Sigmoid colon (tissue), 6 donors: ENCODE measurements at regions not wholly inside any gene's neighbourhood (a gene's known extent, or its start where the extent isn't known, plus 50 kb on each side); places are given as distances from the start of the nearest gene placed in this dataset.
"Not testable (repeated sequence)": the region's sequence is repeated elsewhere in the genome, so short reads cannot be mapped to it uniquely, and the experiment has no call there.

Experiments
- DNase-seq: peaks from one replicate; pipeline ENCODE4 v3.0.0-alpha.2; 2019
- H3K27ac ChIP-seq, 4 donors: fragments of 200-600 bp; sonication (generic); one replicate each; pipeline ENCODE4 v1.5.1; 2016 to 2019; ENCODE audit warnings: mild to moderate bottlenecking in 1 of 4
- H3K27me3 ChIP-seq, 3 donors: fragments of 200-600 bp; sonication (generic); one replicate each; pipeline ENCODE4 v1.5.1; 2019; ENCODE audit warnings: mild to moderate bottlenecking in 1 of 3
- H3K36me3 ChIP-seq, 4 donors: fragments of 200-600 bp; sonication (generic); one replicate each; pipeline ENCODE4 v1.5.1; 2016 to 2019
- H3K4me1 ChIP-seq, 4 donors: fragments of 200-600 bp; sonication (generic); one replicate each; pipeline ENCODE4 v1.5.1; 2017 to 2019
- H3K4me3 ChIP-seq, 4 donors: fragments of 200-600 bp; sonication (generic); one replicate each; pipeline ENCODE4 v1.5.1; 2017 to 2019; ENCODE audit warnings: mild to moderate bottlenecking in 2 of 4, moderate library complexity in 1 of 4
- H3K9me3 ChIP-seq, 4 donors: fragments of 200-600 bp in 3 of 4; sonication (generic) in 3 of 4; one replicate each; pipeline versions ENCODE4 v1.5.1 to v1.6.1; 2013 to 2019
- EP300 ChIP-seq, 4 donors: sonication (generic); formaldehyde crosslinking; IDR thresholded peaks; one replicate each; pipeline ENCODE4 v1.6.1; 2017; ENCODE audit warnings: antibody characterized with exemption in 4 of 4
- POLR2A ChIP-seq, 2 donors: fragments of 450-650 bp; IDR thresholded peaks; one replicate each; pipeline ENCODE4 v1.6.1; 2016; ENCODE audit warnings: antibody characterized with exemption in 2 of 2, mild to moderate bottlenecking in 2 of 2, moderate library complexity in 2 of 2
- POLR2AphosphoS5 ChIP-seq, 4 donors: sonication (generic); formaldehyde crosslinking; IDR thresholded peaks; one replicate each; pipeline ENCODE4 v1.6.1; 2017; ENCODE audit warnings: antibody characterized with exemption in 4 of 4
- WGBS, 2 donors: extraction: QIAGEN DNeasy Blood & Tissue Kit; methylation state at CpG; one replicate each; pipeline ENCODE4 v1.1.7; 2013; 5-methylcytosine and 5-hydroxymethylcytosine counted together
- intact Hi-C: fragments of 100-400 bp; cut with DNase I; formaldehyde crosslinking; loops from one replicate; pipeline ENCODE4 v1.15.1; 2023
- TF ChIP-seq, protein P1 (sequence below), 4 experiments: fragments of 450-650 bp in 3 of 4; fragments of 200-600 bp in 1 of 4; IDR thresholded peaks; one replicate each; pipeline ENCODE4 v1.5.1; 2016 to 2019; ENCODE audit warnings: antibody characterized with exemption in 4 of 4, mild to moderate bottlenecking in 3 of 4, moderate library complexity in 2 of 4
- donor health status: healthy with polysubstance abuse.
- donor health status: healthy.

DNA sequence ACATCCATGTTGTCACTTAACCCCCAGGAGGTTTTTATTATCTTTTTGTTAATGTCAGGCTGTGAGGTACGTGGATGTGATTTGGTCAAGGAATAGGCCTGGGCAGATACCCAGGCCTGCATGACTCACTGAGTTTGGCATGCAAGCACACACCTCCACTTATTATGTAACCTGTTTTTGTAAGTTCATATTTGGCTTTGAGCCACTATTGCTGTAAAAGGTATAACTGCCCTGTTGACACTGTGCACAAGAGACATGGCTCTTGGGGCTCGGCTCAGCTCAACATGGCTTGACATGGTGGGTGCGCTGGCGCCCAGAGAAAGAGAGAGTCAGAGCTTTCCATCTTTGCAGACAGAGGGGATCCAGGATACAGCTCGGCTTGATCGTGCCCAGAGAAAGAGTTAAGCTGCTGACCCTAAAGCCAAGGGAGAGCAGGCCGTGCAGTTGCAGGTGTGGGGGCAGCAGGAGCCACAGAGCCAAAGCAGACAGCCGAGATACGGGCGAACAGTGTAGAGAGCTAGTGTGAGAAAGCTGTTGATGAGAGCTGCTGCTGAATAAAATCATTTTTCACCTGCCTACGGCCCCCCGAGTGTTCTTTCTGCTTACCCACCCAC is 67.9 kb upstream of the UNC13C start:
- no peak for DNase-seq
- intact Hi-C loops: no loop called here
- no peaks in the 10 kb centered on the region for H3K9me3 ChIP-seq
- no peak for TF ChIP-seq POLR2AphosphoS5 (IDR thresholded peaks at IDR 0.05)
- TF ChIP-seq, protein P1, sequence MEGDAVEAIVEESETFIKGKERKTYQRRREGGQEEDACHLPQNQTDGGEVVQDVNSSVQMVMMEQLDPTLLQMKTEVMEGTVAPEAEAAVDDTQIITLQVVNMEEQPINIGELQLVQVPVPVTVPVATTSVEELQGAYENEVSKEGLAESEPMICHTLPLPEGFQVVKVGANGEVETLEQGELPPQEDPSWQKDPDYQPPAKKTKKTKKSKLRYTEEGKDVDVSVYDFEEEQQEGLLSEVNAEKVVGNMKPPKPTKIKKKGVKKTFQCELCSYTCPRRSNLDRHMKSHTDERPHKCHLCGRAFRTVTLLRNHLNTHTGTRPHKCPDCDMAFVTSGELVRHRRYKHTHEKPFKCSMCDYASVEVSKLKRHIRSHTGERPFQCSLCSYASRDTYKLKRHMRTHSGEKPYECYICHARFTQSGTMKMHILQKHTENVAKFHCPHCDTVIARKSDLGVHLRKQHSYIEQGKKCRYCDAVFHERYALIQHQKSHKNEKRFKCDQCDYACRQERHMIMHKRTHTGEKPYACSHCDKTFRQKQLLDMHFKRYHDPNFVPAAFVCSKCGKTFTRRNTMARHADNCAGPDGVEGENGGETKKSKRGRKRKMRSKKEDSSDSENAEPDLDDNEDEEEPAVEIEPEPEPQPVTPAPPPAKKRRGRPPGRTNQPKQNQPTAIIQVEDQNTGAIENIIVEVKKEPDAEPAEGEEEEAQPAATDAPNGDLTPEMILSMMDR (IDR thresholded peaks at IDR 0.05): no peak
- TF ChIP-seq POLR2A (IDR thresholded peaks at IDR 0.05): no peak
- TF ChIP-seq EP300 (IDR thresholded peaks at IDR 0.05): no peak
- peaks cover 0 to 16% (median 6%) of the 10 kb centered on the region in 4 donors for H3K4me1 ChIP-seq
- no peak overlapping the region for H3K4me3 ChIP-seq
- no peak overlapping the region for H3K27ac ChIP-seq
- H3K27me3 ChIP-seq: no peaks in the 10 kb centered on the region
- H3K36me3 ChIP-seq: no peaks in the 10 kb centered on the region
- 80 to 84% methylated on average over 12 of the region's 12 CpGs for WGBS, 2 donors

DNA sequence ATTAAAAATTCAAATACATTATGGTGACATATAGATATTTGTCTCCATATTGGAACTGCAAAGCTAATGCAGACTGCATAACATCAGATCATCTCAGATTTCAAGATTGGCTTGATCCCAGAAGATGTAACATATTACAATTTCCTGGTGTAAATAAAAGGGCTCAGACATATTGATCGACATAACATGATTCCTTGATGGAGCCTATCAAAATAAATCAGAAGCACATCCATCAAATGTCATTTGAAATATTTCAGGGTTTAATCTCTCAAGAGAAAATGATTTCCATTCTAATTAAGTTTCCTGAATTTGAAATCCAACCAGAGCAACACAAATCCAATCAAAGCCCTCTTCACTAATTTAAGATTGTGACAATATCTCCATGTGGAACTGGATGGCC is 75.1 kb upstream of the UNC13C start:
- DNase-seq: no peak
- Histone ChIP-seq H3K9me3 (no peaks in the 10 kb centered on the region), H3K27ac (no peak overlapping the region), H3K4me1 (no peaks in the 10 kb centered on the region), H3K27me3 (no peaks in the 10 kb centered on the region), H3K4me3 (no peak overlapping the region), H3K36me3 (no peaks in the 10 kb centered on the region)
- no peak for TF ChIP-seq POLR2A (IDR thresholded peaks at IDR 0.05)
- TF ChIP-seq EP300 (IDR thresholded peaks at IDR 0.05): no peak
- no peak for TF ChIP-seq POLR2AphosphoS5 (IDR thresholded peaks at IDR 0.05)
- TF ChIP-seq, protein P1 (IDR thresholded peaks at IDR 0.05): no peak
- intact Hi-C loops: no loop called here
- WGBS, 2 donors: 95 to 96% methylated on average over 1 of the region's 1 CpG

DNA sequence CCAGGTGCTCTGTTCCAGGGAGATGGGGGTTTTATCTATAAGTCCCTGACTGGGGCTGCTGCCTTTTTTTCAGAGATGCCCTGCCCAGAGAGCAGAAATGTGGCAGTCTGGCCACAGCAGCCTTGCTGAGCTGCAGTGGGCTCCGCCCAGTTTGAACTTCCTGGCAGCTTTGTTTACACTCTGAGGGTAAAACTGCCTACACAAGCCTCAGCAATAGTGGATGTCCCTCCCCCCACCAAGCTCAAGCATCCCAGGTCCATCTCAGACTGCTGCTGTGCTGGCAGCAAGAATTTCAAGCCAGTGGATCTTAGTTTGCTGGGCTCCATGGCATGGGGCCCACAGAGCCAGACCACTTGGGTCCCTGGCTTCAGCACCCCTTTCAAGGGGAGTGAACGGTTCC is 84.8 kb upstream of the UNC13C start:
- H3K4me1 ChIP-seq, H3K27me3 ChIP-seq, H3K9me3 ChIP-seq, DNase-seq, H3K36me3 ChIP-seq, H3K4me3 ChIP-seq, intact Hi-C loops, H3K27ac ChIP-seq: not testable (repeated sequence)
- 58 to 72% methylated on average over 2 of the region's 2 CpGs for WGBS, 2 donors

DNA sequence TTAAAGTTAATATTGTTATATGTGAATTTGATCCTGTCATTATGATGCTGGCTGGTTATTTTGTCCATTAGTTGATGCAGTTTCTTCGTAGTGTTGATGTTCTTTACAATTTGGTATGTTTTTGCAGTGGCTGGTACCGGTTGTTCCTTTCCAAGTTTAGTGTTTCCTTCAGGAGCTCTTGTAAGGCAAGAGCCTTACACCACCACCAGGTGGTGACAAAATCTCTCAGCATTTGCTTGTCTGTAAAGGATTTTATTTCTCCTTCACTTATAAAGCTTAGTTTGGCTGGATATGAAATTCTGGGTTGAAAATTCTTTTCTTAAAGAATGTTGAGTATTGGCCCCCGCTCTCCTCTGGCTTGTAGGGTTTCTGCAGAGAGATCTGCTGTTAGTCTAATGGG is 86.4 kb upstream of the UNC13C start:
- H3K4me3 ChIP-seq, H3K27me3 ChIP-seq, H3K36me3 ChIP-seq, DNase-seq, H3K4me1 ChIP-seq, H3K27ac ChIP-seq, H3K9me3 ChIP-seq, intact Hi-C loops: not testable (repeated sequence)
- WGBS, 2 donors: 81 to 82% methylated on average over 3 of the region's 3 CpGs

DNA sequence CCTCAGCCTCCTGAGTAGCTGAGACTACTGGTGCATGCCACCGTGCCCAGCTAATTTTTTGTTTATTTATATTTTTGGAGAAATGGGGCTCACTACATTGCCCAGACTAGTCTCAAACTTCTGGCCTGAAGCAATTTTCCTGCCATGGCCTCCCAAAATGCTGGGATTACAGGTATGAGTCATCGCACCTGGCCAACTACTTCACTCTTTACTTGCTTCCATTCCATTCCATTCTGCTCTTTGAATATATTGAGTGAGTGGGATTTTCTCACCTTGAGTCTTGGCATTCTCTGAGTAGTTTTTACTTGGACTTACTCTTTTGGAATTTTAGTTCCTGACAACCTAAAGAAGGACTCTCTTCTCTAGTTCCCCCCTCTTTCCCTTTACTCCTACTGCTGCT is 93.8 kb upstream of the UNC13C start:
- no peaks in the 10 kb centered on the region for H3K27me3 ChIP-seq
- no peaks in the 10 kb centered on the region for H3K9me3 ChIP-seq
- WGBS, 2 donors: 93 to 95% methylated on average over 2 of the region's 2 CpGs
- intact Hi-C loops: no loop called here
- TF ChIP-seq POLR2A (IDR thresholded peaks at IDR 0.05) (no peak), EP300 (IDR thresholded peaks at IDR 0.05) (no peak), POLR2AphosphoS5 (IDR thresholded peaks at IDR 0.05) (no peak)
- TF ChIP-seq, protein P1 (IDR thresholded peaks at IDR 0.05): no peak
- no peak for DNase-seq
- no peaks in the 10 kb centered on the region for H3K4me1 ChIP-seq
- H3K4me3 ChIP-seq: no peak overlapping the region
- no peak overlapping the region for H3K27ac ChIP-seq
- no peaks in the 10 kb centered on the region for H3K36me3 ChIP-seq

DNA sequence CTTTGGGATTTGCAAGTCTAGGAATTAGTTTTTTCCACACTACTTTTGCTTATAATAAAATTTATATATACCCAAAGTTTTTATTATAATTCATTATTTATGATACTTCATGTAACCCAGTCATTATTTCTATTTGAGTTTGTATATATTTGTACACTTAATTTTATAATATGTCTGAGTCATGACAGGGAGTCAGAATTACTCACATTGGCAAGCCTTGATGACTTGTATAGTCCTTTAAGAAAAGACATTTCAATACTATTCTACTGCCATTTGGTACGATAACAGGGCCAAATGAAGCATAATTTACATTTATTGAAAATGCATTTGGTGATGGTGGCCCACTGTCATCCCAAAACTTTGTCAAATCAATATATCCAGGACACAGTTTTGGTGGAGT is 95.9 kb upstream of the UNC13C start:
- DNase-seq: no peak
- H3K27me3 ChIP-seq: no peaks in the 10 kb centered on the region
- H3K4me3 ChIP-seq: no peak overlapping the region
- no peaks in the 10 kb centered on the region for H3K36me3 ChIP-seq
- H3K27ac ChIP-seq: no peak overlapping the region
- no peaks in the 10 kb centered on the region for H3K9me3 ChIP-seq
- no peak for TF ChIP-seq EP300 (IDR thresholded peaks at IDR 0.05)
- TF ChIP-seq, protein P1 (IDR thresholded peaks at IDR 0.05): no peak
- TF ChIP-seq POLR2AphosphoS5 (IDR thresholded peaks at IDR 0.05): no peak
- no peak for TF ChIP-seq POLR2A (IDR thresholded peaks at IDR 0.05)
- no peaks in the 10 kb centered on the region for H3K4me1 ChIP-seq
- intact Hi-C loops: no loop called here
- WGBS, 2 donors: 0% methylated on average over 1 of the region's 1 CpG
